Left ventricle myocardium inferior (tissue), 1 donor: ENCODE measurements at regions not wholly inside any gene's neighbourhood (a gene's known extent, or its start where the extent isn't known, plus 50 kb on each side); places are given as distances from the start of the nearest gene placed in this dataset.

Experiments used
- DNase-seq: peaks from one replicate; pipeline ENCODE4 v3.0.0-alpha.2; 2020
- H3K27ac ChIP-seq: fragments of 200-600 bp; replicated peaks from 2 replicates; pipeline ENCODE4 v1.8.0; 2021
- H3K27me3 ChIP-seq: fragments of 200-600 bp; 2 replicates; pipeline ENCODE4 v1.8.0; 2021; ENCODE audit warnings: low read depth
- H3K36me3 ChIP-seq: fragments of 200-600 bp; 2 replicates; pipeline ENCODE4 v1.8.0; 2021
- H3K4me1 ChIP-seq: fragments of 200-600 bp; 2 replicates; pipeline ENCODE4 v1.8.0; 2021
- H3K4me3 ChIP-seq: fragments of 200-600 bp; 2 replicates; pipeline ENCODE4 v1.8.0; 2021; ENCODE audit warnings: mild to moderate bottlenecking, moderate library complexity
- H3K9me3 ChIP-seq: fragments of 200-600 bp; replicated peaks from 2 replicates; pipeline ENCODE4 v1.8.0; 2021
- CTCF ChIP-seq: fragments of 200-600 bp; IDR thresholded peaks from 2 replicates; pipeline ENCODE4 v1.8.0; 2021; ENCODE audit warnings: antibody characterized with exemption, mild to moderate bottlenecking, borderline replicate concordance
- intact Hi-C: fragments of 100-400 bp; cut with micrococcal nuclease; formaldehyde crosslinking; loops from one replicate; pipeline ENCODE4 v1.11.0; 2022
- donor health status: DM: no; HTN: yes; CAD: no; lungs with severe emphysema.

DNA sequence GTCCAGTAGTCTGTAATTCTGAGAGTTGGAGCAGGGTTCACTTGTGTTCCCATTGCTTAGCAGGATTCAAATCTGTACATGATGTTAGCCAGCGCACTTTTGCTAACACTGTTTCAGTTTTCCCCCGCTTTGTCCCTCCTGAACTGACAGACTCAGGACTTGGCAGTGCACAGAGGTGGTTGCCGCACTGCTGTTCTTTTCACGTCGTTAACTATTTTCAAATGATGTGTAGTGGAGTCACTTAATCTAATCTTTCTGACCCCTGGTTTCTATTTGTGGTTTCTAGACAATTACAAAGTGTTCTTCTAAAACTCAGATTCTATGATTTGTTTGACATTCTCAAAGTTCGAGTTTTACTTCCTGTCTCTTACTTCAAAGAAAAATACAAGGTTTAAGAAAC lies 234.5 kb downstream of the RBM43 start:
- TF ChIP-seq CTCF = no peak
- H3K4me1 ChIP-seq = no peaks in the 10 kb centered on the region
- intact Hi-C loops = no loop called here
- no peak overlapping the region for H3K27ac ChIP-seq
- DNase-seq = no peak
- no peaks in the 10 kb centered on the region for H3K27me3 ChIP-seq
- no peaks in the 10 kb centered on the region for H3K36me3 ChIP-seq
- H3K9me3 ChIP-seq = no peaks in the 10 kb centered on the region
- H3K4me3 ChIP-seq = no peak overlapping the region

DNA sequence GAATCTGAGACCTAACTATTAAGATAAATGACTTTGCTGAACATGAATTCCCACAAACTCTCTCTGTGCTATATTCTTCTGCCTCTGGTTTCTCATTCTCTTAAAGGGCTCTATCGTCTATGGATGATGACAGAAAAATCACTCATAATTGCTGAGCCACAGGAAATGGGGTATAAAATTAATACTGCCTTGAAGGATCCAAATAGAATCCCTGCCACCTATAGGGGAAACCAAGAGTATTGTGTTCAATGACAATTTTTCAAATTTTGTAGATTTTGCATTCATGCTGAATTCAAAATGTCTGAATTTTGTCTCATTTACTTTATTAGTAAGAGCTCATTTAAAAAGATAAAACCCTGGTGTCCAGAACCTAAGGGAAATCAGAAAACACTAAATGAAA lies 235.8 kb downstream of the RBM43 start:
- Histone ChIP-seq H3K27ac (no peak overlapping the region), H3K9me3 (no peaks in the 10 kb centered on the region), H3K4me3 (no peak overlapping the region), H3K27me3 (no peaks in the 10 kb centered on the region), H3K36me3 (no peaks in the 10 kb centered on the region), H3K4me1 (no peaks in the 10 kb centered on the region)
- TF ChIP-seq CTCF = no peak
- intact Hi-C loops = no loop called here
- no peak for DNase-seq

- H3K9me3 ChIP-seq = no peaks in the 10 kb centered on the region
- no peaks in the 10 kb centered on the region for H3K27me3 ChIP-seq
- no peak for TF ChIP-seq CTCF
- H3K36me3 ChIP-seq = no peaks in the 10 kb centered on the region
- DNase-seq = no peak
- no peaks in the 10 kb centered on the region for H3K4me1 ChIP-seq
- H3K4me3 ChIP-seq = no peak overlapping the region
- intact Hi-C loops = no loop called here
- no peak overlapping the region for H3K27ac ChIP-seq
Measured at GRCh38 chr2:151024696-151025251, 236.9 kb downstream of the RBM43 start.

GRCh38 chr2:151021747-151022452 lies 239.8 kb downstream of the RBM43 start:
- Histone ChIP-seq H3K27me3 (no peaks in the 10 kb centered on the region), H3K9me3 (no peaks in the 10 kb centered on the region), H3K36me3 (no peaks in the 10 kb centered on the region), H3K4me3 (no peak overlapping the region), H3K4me1 (no peaks in the 10 kb centered on the region), H3K27ac (no peak overlapping the region)
- DNase-seq = no peak
- intact Hi-C loops = no loop called here
- no peak for TF ChIP-seq CTCF

DNA sequence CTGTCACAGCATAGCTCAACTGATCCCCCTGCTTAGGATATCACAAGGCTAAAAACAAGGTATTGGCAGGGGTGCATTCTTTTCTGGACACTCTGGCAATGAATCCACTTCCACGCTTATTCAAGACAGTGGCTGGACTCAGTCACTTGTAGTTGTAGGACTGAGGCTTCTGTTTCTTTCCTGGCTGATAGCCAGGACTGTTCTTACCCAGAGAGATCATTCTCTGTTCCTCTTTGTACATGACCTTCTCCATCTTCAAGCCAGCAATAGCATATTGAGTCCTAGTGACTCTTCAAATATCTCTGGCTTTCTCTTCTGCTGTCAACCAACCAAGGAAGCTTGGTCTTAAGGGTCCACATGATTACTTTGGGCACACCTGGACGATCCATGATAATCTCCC lies 241.3 kb downstream of the RBM43 start:
- Histone ChIP-seq H3K4me3 (no peak overlapping the region), H3K27ac (no peak overlapping the region), H3K27me3 (no peaks in the 10 kb centered on the region), H3K4me1 (no peaks in the 10 kb centered on the region), H3K9me3 (no peaks in the 10 kb centered on the region), H3K36me3 (no peaks in the 10 kb centered on the region)
- TF ChIP-seq CTCF = no peak
- intact Hi-C loops = no loop called here
- DNase-seq = no peak
